Testis (tissue), 2 donors: ENCODE measurements at regions not wholly inside any gene's neighbourhood (a gene's known extent, or its start where the extent isn't known, plus 50 kb on each side); places are given as distances from the start of the nearest gene placed in this dataset.

Experiments used
- DNase-seq: peaks from one replicate; pipeline ENCODE4 v3.0.0-alpha.2; 2019
- H3K27ac ChIP-seq, 2 donors: fragments of 200-600 bp; sonication (generic); one replicate each; pipeline ENCODE4 v1.5.1; 2019
- H3K27me3 ChIP-seq: fragments of 200-600 bp; sonication (generic); one replicate; pipeline ENCODE4 v1.5.1; 2019
- H3K36me3 ChIP-seq: fragments of 200-600 bp; sonication (generic); one replicate; pipeline ENCODE4 v1.5.1; 2017; ENCODE audit warnings: low read depth; ENCODE audit errors: missing control alignments
- H3K4me1 ChIP-seq: fragments of 200-600 bp; sonication (generic); one replicate; pipeline ENCODE4 v1.5.1; 2019
- H3K4me3 ChIP-seq, 2 donors: fragments of 200-600 bp; sonication (generic); one replicate each; pipeline ENCODE4 v1.5.1; 2017 to 2019
- H3K9me3 ChIP-seq: fragments of 200-600 bp; sonication (generic); one replicate; pipeline ENCODE4 v1.5.1; 2017
- CTCF ChIP-seq, 3 experiments: fragments of 450-650 bp in 2 of 3; fragments of 200-600 bp in 1 of 3; sonication (generic) in 1 of 3; IDR thresholded peaks; one replicate each; pipeline ENCODE4 v1.5.1; 2016 to 2019; ENCODE audit warnings: antibody characterized with exemption in 3 of 3, mild to moderate bottlenecking in 2 of 3, moderate library complexity in 1 of 3
- POLR2A ChIP-seq: fragments of 450-650 bp; IDR thresholded peaks from one replicate; pipeline ENCODE4 v1.6.1; 2017; ENCODE audit warnings: antibody characterized with exemption, mild to moderate bottlenecking, moderate library complexity
- WGBS, 2 donors: methylation state at CpG; one replicate each; pipeline ENCODE4 v1.1.5; 2018; 5-methylcytosine and 5-hydroxymethylcytosine counted together
- intact Hi-C: fragments of 100-400 bp; cut with DNase I; formaldehyde crosslinking; loops from one replicate; pipeline ENCODE4 v1.15.1; 2023; ENCODE audit warnings: low total_unique reads

GRCh38 chr6:133814797-133815196, 74.1 kb upstream of the TCF21 start:
- Histone ChIP-seq H3K27ac (peak overlapping the region in 1 of 2 donors; percentile 36), H3K27me3 (no peaks in the 10 kb centered on the region), H3K9me3 (no peaks in the 10 kb centered on the region), H3K36me3 (no peaks in the 10 kb centered on the region), H3K4me1 (peaks cover 13% of the 10 kb centered on the region), H3K4me3 (no peak overlapping the region)
- no peak for DNase-seq
- no peak for TF ChIP-seq CTCF (IDR thresholded peaks at IDR 0.05)
- TF ChIP-seq POLR2A = no peak
- WGBS, 2 donors = 91 to 95% methylated on average over 1 of the region's 1 CpG
- intact Hi-C loops = no loop called here

- Histone ChIP-seq H3K4me3 (no peak overlapping the region), H3K27ac (peak overlapping the region in 1 of 2 donors; percentile 36), H3K4me1 (peaks cover 13% of the 10 kb centered on the region), H3K9me3 (no peaks in the 10 kb centered on the region), H3K27me3 (no peaks in the 10 kb centered on the region), H3K36me3 (no peaks in the 10 kb centered on the region)
- TF ChIP-seq CTCF (IDR thresholded peaks at IDR 0.05) = no peak
- TF ChIP-seq POLR2A = no peak
- DNase-seq = no peak
- intact Hi-C loops = no loop called here
- WGBS, 2 donors = 34 to 40% methylated on average over 2 of the region's 2 CpGs
Measured at GRCh38 chr6:133815313-133815712, 73.6 kb upstream of the TCF21 start.

GRCh38 chr6:133816171-133816570, 72.7 kb upstream of the TCF21 start:
- no peak overlapping the region for H3K4me3 ChIP-seq
- H3K27me3 ChIP-seq = no peaks in the 10 kb centered on the region
- DNase-seq = no peak
- peak overlapping the region in 1 of 2 donors; percentile 26 for H3K27ac ChIP-seq
- TF ChIP-seq POLR2A (no peak), CTCF (IDR thresholded peaks at IDR 0.05) (no peak)
- no peaks in the 10 kb centered on the region for H3K36me3 ChIP-seq
- H3K4me1 ChIP-seq = peaks cover 13% of the 10 kb centered on the region
- H3K9me3 ChIP-seq = no peaks in the 10 kb centered on the region
- 23 to 44% methylated on average over 1 of the region's 1 CpG for WGBS, 2 donors
- intact Hi-C loops = no loop called here

GRCh38 chr6:133817460-133818047, 71.4 kb upstream of the TCF21 start:
- H3K4me1 ChIP-seq = peaks cover 13% of the 10 kb centered on the region
- no peaks in the 10 kb centered on the region for H3K27me3 ChIP-seq
- TF ChIP-seq CTCF (IDR thresholded peaks at IDR 0.05) (peak; percentile 14 to 83 (median 48)), POLR2A (no peak)
- H3K36me3 ChIP-seq = no peaks in the 10 kb centered on the region
- DNase-seq = peak; percentile 79
- H3K4me3 ChIP-seq = peak overlapping the region in 1 of 2 donors; percentile 0
- 45 to 64% methylated on average over 9 of the region's 9 CpGs for WGBS, 2 donors
- H3K27ac ChIP-seq = no peak overlapping the region
- intact Hi-C loops = no loop called here
- no peaks in the 10 kb centered on the region for H3K9me3 ChIP-seq

GRCh38 chr6:133818320-133818719, 70.6 kb upstream of the TCF21 start:
- Histone ChIP-seq H3K4me3 (no peak overlapping the region), H3K4me1 (peaks cover 13% of the 10 kb centered on the region), H3K36me3 (no peaks in the 10 kb centered on the region), H3K9me3 (no peaks in the 10 kb centered on the region), H3K27me3 (no peaks in the 10 kb centered on the region), H3K27ac (no peak overlapping the region)
- no peak for DNase-seq
- WGBS, 2 donors = 79 to 80% methylated on average over 6 of the region's 6 CpGs
- no peak for TF ChIP-seq POLR2A
- TF ChIP-seq CTCF (IDR thresholded peaks at IDR 0.05) = no peak
- intact Hi-C loops = no loop called here
